ENCODE measurements at regions not wholly inside any gene's neighbourhood (a gene's known extent, or its start where the extent isn't known, plus 50 kb on each side); places are given as distances from the start of the nearest gene placed in this dataset.
"Not testable (repeated sequence)": the region's sequence is repeated elsewhere in the genome, so short reads cannot be mapped to it uniquely, and the experiment has no call there.

DNA sequence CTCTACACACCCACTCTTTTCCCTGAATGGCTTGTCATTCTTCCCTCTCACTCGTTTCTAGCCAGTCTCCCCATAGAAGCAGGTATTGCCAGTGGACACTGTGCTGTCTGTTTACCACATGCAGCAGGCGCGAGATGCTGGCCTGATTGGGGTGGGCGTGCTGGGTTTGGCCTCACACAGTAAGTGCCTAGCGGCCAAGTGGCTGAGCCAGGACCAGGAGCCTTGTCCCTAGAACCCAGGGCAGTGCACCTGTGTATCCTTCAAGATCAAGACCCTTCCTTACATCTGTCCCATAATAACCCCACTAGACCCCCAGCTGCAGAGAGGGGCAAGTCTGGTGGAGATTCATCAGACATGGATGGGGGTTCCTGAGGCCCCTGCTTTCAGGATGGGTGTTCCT lies 112.8 kb upstream of the IRX4 start:
- no peak for DNase-seq (ENCODE audit: low spot score)

DNA sequence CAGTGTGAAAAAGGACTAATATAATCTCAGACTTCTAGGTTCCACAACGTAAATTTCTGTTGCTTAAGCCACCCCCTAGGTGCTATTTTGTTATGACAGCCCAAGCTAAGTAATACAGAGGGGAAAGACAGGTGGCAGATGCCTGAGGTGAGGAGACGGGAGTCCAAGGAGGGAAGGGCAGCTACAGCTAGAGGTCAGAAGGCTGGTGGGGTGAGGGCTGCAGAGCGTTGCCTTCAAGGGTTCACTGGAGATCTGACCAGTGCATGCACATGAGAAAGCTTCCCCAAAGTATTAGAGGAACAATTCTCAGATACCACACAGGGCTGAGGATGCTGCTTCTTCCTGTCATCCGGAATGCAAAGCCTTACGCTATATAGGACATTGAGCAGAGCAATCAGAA lies 104.7 kb upstream of the IRX4 start:
- no peak for DNase-seq (ENCODE audit: low spot score)

DNA sequence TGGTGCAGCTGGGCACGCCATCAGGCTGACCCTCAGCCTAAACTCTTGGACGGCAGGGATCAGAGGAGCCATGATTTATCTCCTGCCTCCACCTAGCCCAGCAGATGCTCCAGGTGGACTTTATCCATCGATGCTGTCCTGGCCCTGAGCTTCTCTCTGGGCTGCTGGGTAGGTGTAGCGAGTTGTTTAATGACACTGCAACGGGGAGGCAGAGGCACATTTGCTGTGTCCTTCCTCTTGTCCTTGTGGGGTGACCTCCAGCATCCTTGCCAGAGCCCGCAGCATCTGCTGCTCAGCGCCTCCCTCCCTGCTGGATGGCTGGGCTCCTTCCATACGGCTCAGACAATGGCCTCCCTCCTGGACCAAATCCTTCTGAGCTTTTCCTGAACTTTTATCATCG lies 103.1 kb upstream of the IRX4 start:
- no peak for DNase-seq (ENCODE audit: low spot score)

GRCh38 chr5:1983919-1984695 lies 101.4 kb upstream of the IRX4 start:
- DNase-seq (ENCODE audit: low spot score), result no peak

- DNase-seq (ENCODE audit: low spot score), result no peak
Measured at GRCh38 chr5:1983401-1983800, 100.7 kb upstream of the IRX4 start.

GRCh38 chr5:1982561-1982960 lies 99.8 kb upstream of the IRX4 start:
- not testable (repeated sequence) for DNase-seq (ENCODE audit: low spot score)

DNA sequence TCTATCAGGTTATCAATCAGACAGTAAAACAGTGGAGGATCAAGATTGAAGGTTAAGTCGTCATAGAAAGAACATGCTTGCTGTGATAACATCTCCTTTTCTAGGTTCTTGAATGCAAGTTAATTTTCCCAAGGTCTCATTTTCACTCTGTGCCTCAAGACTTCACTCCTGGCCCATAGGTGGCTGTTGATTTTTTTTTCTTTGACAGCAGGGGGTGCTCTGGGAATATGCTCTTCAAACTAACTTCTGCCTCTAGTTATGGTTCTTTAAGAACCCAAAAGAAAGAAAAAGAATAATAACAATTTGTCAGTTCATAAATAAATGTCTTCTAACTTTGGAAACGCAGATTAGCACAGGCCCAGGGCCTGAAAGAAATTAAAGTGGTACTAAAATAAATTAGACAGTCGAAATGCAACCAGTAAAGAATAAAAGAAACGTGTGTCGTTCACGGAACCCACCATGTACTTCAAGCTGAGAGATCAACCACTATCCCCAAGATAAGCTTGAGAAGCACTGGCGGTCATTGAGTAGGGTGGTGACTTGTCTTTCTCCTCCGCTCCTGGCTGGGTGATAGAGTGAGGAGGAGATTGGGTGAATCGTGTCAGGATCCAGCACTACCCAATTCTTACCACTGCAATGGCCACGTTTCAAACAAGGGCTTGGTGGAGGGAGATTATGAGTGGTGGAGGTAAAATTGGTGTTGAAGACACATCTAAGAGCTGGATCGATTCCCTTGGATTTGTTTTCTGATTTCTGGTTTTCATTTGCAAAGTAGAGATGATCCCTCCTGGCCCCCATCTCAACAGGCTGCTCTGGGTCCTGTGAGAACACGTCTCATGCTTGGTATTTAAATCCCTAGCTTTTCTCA lies 93.4 kb upstream of the IRX4 start:
- no peak for DNase-seq (ENCODE audit: low spot score)

DNA sequence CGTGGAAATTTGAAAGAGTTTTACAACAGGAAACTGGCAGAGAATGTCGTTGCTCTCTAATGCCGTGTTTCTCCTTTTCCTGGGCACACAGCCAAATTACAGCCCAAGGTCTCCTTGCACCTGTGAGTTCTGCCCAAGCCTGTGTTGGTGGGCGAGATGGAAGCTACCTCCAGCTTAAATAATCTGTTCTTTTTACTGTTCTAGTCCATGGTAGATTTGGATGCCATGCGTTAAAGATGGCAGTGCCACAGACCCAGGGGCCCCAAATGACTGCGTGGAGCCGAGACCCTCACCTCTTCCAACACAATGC lies 92.6 kb upstream of the IRX4 start:
- no peak for DNase-seq (ENCODE audit: low spot score)

DNA sequence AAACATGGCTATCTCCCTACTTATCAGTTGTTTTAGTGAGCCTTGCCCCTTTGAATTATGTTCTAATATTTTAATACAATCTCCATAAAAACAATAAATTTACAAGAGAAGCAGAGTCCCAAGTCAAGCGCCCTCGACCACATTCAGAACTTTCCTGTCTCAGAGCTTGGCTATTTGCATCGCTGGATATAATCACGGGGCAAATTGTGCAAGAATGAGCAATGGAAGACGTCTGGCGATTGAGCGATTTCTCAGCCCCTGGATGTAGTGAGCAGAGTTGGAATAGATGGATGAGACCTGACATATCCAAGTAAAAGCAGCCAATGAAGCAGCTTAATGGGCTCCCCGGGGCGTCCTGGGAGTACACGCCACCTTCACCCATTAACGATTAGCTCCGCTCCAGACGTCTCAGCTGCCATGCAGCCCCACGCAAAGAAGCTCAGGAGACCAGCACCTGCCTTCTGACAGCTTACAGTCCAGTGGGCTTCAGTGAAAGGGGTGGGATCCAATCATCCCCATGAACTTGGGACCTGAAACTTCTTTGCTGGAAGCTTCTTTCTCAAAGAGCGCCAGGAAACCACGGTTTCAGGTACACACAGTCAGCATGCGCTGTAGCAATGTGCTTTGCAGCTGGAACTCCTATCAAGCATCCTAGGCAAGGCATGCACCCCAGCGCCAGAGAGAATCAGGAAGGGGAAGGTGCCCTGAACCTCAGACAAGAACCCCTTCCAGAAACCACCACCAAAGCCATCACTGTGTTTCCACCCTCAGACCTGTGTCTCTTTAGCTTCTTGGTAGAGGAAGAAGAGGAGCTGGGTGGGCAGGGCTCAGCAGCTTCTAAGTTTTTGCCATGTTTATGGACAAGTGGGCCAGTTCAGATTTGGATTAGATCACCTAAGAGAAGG lies 92.0 kb upstream of the IRX4 start:
- DNase-seq (ENCODE audit: low spot score), result no peak

GRCh38 chr5:1974081-1974480 lies 91.4 kb upstream of the IRX4 start:
- DNase-seq (ENCODE audit: low spot score), result no peak

DNA sequence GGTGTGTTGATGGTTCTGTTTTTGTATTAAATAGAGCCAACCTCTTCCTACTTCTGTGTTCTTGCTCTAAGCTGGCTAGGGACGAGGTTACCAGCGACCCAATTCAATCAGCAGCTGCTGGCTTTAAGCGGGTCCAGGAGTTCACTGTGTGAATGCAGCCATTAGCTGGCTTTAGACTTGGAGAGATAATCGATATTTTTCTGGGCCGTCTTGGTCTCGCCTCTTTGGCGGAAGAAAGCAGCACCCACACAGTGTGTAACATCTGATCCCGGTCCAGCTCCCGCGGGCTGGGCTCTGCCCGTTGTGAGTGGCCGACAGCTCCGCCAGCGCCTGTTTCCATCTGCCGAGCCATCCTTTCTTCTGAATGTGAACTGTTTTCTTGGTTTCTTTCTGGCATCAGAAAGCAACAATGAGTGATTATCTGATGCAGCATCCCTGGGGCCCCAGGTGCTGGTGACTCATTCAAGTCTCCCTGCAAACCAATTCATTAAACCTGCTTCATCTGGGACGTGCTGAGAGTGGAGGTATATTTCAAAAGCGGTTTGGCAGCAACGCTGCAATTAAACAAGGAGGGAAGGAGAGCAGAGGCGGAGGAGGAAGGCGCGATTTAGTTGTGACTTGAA lies 90.8 kb upstream of the IRX4 start:
- no peak for DNase-seq (ENCODE audit: low spot score)

DNA sequence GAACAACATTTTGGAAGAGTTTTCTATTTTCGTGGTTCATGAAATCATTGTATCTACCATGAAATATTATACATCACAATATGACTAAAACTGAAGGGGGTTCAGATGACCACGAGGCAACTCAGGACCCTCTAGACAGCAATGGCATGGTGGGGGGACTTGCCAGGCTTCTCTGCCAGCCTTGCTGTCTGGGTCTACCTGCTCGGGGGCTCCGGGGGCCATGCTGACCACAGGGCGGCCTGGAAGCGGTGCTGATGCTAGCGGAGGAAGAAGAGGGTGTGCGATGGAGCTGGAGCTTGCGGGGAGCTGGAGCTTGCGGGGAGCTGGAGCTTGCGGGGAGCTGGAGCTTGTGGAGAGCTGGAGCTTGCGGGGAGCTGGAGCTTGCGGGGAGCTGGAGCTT lies 89.2 kb upstream of the IRX4 start:
- DNase-seq (ENCODE audit: low spot score), result no peak

DNA sequence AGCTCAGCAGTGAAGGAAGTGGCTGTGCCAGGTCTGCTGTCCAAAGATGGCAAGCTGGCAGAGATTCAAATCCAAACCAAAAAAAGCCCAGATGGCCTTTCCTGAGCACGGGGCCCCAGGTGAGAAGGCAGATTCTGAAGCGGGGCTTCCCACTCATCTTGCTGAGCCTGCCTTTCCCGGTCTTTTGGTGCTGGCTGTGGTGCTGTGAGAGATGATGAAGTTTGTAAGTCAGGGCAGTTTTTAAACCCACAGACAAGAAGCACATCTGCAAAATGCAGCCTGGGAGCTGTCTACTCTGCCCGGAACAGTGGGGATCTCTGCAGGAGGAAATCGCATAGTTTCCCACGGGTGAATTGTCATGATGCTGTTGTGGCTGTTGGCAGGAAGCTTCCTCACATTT lies 85.0 kb upstream of the IRX4 start:
- DNase-seq (ENCODE audit: low spot score), result no peak

DNA sequence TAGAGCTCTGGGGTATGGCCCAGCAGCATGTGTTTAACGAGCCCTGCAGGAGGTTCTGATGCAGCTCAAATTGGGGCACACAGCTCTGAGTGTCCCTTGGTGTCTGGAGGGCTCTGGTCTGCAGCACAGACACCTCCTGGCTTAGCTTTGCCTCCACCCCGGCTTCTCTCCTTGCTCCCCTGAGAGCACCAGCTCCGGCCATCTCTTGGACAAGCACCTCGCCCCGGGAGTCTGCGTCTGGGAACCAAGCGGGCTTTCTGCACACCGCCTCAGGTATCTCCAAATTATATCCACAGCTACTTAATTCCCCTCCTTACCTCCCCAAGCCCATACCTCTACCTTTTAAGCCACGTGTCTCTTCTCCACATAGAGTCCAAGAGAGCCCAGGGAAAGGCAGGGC lies 83.7 kb upstream of the IRX4 start:
- DNase-seq (ENCODE audit: low spot score), result no peak

GRCh38 chr5:1965925-1966324 lies 83.2 kb upstream of the IRX4 start:
- no peak for DNase-seq (ENCODE audit: low spot score)

- DNase-seq (ENCODE audit: low spot score), result no peak
Measured at GRCh38 chr5:1963941-1964451, 81.3 kb upstream of the IRX4 start.

GRCh38 chr5:1963358-1963757 lies 80.6 kb upstream of the IRX4 start:
- no peak for DNase-seq (ENCODE audit: low spot score)

DNA sequence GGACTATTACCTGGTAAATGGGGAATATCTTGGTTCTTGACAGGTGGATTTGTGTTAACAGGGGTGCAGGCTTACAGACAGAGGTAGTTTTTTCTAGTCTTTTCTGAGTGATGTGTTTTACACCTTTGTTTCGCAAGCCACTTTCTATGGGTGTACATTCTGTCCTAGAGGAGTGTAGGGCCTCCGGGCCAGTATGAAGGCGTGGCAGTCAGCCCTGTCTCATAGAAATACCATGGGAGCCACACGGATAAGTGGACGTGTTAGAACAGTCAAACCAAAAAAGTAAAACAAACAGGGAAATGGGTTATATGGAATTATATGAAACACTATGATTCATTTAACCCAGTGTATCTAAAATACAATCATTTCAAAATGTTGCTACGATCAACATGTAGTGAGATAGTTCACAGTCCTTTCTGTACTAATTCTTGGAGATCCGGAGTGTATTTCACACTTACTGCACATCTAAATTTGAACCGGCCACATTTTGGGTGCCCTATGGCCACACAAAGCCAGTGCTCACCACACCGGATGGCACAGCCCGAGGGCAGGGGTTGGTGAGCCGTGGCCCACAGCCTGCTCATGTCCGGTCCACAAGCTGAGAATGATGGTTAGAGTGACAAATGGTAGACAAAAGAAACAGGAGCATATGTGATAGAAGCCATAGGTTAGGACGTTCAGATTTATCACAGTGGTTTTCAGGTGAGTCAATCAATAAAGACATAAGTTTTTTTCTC lies 80.1 kb upstream of the IRX4 start:
- DNase-seq (ENCODE audit: low spot score), result no peak

DNA sequence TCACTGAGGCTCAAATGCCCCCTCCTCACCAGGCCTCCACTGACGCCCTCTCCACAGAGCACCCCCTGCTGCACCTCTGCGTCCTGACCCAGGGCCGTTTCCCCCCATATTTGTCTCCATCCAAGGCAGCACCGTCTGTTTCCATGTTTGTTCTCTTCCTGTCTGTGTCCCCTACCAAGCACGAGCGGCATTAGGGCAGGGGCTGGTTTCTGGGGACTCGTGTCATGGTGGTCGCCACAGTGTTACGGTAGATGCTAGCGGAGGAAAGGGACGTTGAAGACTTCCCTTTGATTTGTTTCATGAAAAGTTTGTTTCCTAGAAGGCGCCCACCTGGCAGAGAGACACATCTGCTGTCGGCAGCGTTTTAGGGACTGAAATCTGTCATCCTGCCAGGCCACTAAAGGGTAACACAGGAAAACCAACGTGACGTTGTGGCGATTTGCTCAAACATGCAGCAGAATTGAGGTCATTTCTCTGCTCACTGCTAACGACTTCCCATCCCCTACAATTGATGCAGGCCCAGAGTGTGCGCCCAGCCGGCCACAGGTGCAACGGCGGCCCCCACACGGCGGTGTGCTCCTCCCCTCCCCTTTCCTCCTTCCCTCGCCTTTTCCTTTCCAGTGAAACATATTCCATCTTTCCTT lies 79.3 kb upstream of the IRX4 start:
- DNase-seq (ENCODE audit: low spot score), result no peak

DNA sequence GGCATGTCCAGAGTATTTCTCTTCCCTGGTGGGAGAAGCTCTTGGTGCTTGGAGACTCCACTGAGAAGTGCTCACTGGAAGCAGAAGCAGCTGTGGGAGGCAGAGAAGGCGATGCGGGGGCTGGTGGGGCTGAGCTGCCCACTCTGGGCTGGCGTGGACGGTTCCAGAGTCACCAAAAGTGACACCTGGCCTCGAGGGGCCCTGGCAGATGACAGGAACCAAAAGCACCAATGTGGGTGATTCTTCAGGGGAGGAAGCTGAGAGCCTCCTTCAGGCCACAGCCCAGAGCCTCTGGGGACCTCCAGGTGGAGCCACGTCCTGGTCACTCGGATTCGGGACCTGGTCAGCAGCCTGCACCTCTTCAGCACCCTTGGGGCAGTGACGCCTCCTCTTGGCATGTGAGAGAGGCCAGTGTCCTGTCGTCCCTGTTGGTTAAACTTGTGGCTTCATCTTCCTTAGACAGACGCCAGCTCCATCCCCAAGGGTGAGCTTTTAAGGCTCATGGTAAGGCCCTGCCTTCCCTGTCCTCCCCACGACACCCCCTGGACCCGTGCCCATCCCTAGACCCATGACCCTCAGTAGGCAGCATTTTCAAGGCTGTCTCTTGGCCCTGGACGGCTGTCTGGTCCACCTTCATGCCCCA lies 78.7 kb upstream of the IRX4 start:
- no peak for DNase-seq (ENCODE audit: low spot score)
